SK-N-SH treated with all-trans-retinoic acid at 6 μM for 48 hours (cell line): ENCODE measurements at regions not wholly inside any gene's neighbourhood (a gene's known extent, or its start where the extent isn't known, plus 50 kb on each side); places are given as distances from the start of the nearest gene placed in this dataset.

Experiments used
- ATAC-seq: fragments of 200-7000 bp; cut with Tn5 transposase; 3 replicates; pipeline ENCODE4 v1.9.1; 2020; ENCODE audit warnings: mild to moderate bottlenecking, moderate library complexity
- BACH2 ChIP-seq: fragments of 250-450 bp; sonication (Bioruptor Pico); IDR thresholded peaks from 2 replicates; pipeline ENCODE4 v1.9.0; 2021; ENCODE audit warnings: mild to moderate bottlenecking, borderline replicate concordance
- CSDC2 ChIP-seq: fragments of 250-450 bp; sonication (Bioruptor Pico); IDR thresholded peaks from 2 replicates; pipeline ENCODE4 v1.5.0; 2020; ENCODE audit warnings: mild to moderate bottlenecking, moderate library complexity
- ESRRG ChIP-seq: fragments of 250-450 bp; sonication (Bioruptor Pico); IDR thresholded peaks from 2 replicates; pipeline ENCODE4 v1.6.1; 2021; ENCODE audit warnings: mild to moderate bottlenecking
- GLIS3 ChIP-seq: fragments of 250-450 bp; sonication (Bioruptor Pico); IDR thresholded peaks from 2 replicates; pipeline ENCODE4 v1.5.0; 2020; ENCODE audit warnings: mild to moderate bottlenecking, moderate library complexity
- ISL1 ChIP-seq: fragments of 250-450 bp; sonication (Bioruptor Pico); IDR thresholded peaks from 2 replicates; pipeline ENCODE4 v2.1.2; 2022; ENCODE audit warnings: mild to moderate bottlenecking, moderate library complexity
- OSR1 ChIP-seq: fragments of 250-450 bp; sonication (Bioruptor Pico); IDR thresholded peaks from 2 replicates; pipeline ENCODE4 v1.8.0; 2022; ENCODE audit warnings: moderate library complexity, mild to moderate bottlenecking, inconsistent platforms
- RARB ChIP-seq: fragments of 250-450 bp; sonication (Bioruptor Pico); IDR thresholded peaks from 2 replicates; pipeline ENCODE4 v1.8.0; 2021; ENCODE audit warnings: mild to moderate bottlenecking, moderate library complexity
- SNAI2 ChIP-seq: fragments of 250-450 bp; sonication (Bioruptor Pico); IDR thresholded peaks from 2 replicates; pipeline ENCODE4 v1.5.0; 2020; ENCODE audit warnings: mild to moderate bottlenecking, moderate library complexity
- TCF4 ChIP-seq: fragments of 250-450 bp; sonication (Bioruptor Pico); IDR thresholded peaks from 2 replicates; pipeline ENCODE4 v1.8.0; 2021; ENCODE audit warnings: mild to moderate bottlenecking, moderate library complexity, borderline replicate concordance
- TOX ChIP-seq: fragments of 250-450 bp; sonication (Bioruptor Pico); IDR thresholded peaks from 2 replicates; pipeline ENCODE4 v1.8.0; 2021; ENCODE audit warnings: mild to moderate bottlenecking, moderate library complexity, borderline replicate concordance
- ZC3H10 ChIP-seq: fragments of 250-450 bp; sonication (Bioruptor Pico); IDR thresholded peaks from 2 replicates; pipeline ENCODE4 v1.5.1; 2021; ENCODE audit warnings: mild to moderate bottlenecking, moderate library complexity
- ZFP3 ChIP-seq: fragments of 250-450 bp; sonication (Bioruptor Pico); IDR thresholded peaks from 2 replicates; pipeline ENCODE4 v1.5.0; 2020; ENCODE audit warnings: mild to moderate bottlenecking, moderate library complexity
- ZFP30 ChIP-seq: fragments of 450-650 bp; formaldehyde crosslinking; IDR thresholded peaks from 2 replicates; pipeline ENCODE4 v1.5.0; 2022; ENCODE audit warnings: mild to moderate bottlenecking, moderate library complexity
- ZNF565 ChIP-seq: fragments of 450-650 bp; formaldehyde crosslinking; conservative IDR thresholded peaks from 2 replicates; pipeline ENCODE4 v1.5.0; 2020; ENCODE audit warnings: low read depth, mild to moderate bottlenecking, moderate library complexity
- ZNF8 ChIP-seq: fragments of 450-650 bp; formaldehyde crosslinking; IDR thresholded peaks from 2 replicates; pipeline ENCODE4 v1.5.0; 2020; ENCODE audit warnings: mild to moderate bottlenecking, moderate library complexity
- TF ChIP-seq, protein P1 (sequence below): fragments of 250-450 bp; sonication (Bioruptor Pico); IDR thresholded peaks from 2 replicates; pipeline ENCODE4 v1.8.0; 2021; ENCODE audit warnings: low read depth, mild to moderate bottlenecking, moderate library complexity, borderline replicate concordance
- TF ChIP-seq, protein P2 (sequence below): fragments of 250-450 bp; sonication (Bioruptor Pico); IDR thresholded peaks from 2 replicates; pipeline ENCODE4 v1.5.1; 2020; ENCODE audit warnings: low read depth, mild to moderate bottlenecking, moderate library complexity
- TF ChIP-seq, protein P3 (sequence below): fragments of 250-450 bp; sonication (Bioruptor Pico); IDR thresholded peaks from 2 replicates; pipeline ENCODE4 v1.5.1; 2021; ENCODE audit warnings: mild to moderate bottlenecking, moderate library complexity
- TF ChIP-seq, protein P4 (sequence below): fragments of 250-450 bp; sonication (Bioruptor Pico); IDR thresholded peaks from 2 replicates; pipeline ENCODE4 v1.5.0; 2020; ENCODE audit warnings: mild to moderate bottlenecking, moderate library complexity
- TF ChIP-seq, protein P5 (sequence below): fragments of 250-450 bp; sonication (Bioruptor Pico); IDR thresholded peaks from 2 replicates; pipeline ENCODE4 v1.8.0; 2020; ENCODE audit warnings: mild to moderate bottlenecking, moderate library complexity, borderline replicate concordance

DNA sequence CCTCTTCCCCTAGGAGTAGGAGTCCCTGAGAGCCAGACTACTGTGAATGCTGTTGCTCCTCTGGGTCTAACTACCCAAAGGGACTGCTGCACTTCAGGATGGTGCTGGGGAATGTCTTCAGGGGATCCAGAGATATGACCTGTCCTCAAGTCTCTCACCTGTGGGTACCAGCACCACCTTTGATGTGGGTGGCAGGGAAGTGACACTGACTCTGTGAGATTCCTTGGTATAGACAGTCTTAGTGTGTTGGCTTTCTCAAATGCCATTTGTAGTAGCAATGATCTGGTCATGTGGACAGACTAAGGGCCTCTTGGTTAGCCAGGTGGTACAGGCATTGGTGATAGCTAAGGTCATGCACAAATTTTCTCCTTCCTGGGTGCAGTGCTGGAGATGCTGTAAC is 108.9 kb upstream of the ADAMTS3 start (continued):
- TF ChIP-seq, protein P1, sequence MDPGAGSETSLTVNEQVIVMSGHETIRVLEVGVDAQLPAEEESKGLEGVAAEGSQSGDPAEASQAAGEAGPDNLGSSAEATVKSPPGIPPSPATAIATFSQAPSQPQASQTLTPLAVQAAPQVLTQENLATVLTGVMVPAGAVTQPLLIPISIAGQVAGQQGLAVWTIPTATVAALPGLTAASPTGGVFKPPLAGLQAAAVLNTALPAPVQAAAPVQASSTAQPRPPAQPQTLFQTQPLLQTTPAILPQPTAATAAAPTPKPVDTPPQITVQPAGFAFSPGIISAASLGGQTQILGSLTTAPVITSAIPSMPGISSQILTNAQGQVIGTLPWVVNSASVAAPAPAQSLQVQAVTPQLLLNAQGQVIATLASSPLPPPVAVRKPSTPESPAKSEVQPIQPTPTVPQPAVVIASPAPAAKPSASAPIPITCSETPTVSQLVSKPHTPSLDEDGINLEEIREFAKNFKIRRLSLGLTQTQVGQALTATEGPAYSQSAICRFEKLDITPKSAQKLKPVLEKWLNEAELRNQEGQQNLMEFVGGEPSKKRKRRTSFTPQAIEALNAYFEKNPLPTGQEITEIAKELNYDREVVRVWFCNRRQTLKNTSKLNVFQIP (CRISPR knock-in tag), result no peak
- TF ChIP-seq, protein P2, sequence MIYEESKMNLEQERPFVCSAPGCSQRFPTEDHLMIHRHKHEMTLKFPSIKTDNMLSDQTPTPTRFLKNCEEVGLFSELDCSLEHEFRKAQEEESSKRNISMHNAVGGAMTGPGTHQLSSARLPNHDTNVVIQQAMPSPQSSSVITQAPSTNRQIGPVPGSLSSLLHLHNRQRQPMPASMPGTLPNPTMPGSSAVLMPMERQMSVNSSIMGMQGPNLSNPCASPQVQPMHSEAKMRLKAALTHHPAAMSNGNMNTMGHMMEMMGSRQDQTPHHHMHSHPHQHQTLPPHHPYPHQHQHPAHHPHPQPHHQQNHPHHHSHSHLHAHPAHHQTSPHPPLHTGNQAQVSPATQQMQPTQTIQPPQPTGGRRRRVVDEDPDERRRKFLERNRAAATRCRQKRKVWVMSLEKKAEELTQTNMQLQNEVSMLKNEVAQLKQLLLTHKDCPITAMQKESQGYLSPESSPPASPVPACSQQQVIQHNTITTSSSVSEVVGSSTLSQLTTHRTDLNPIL (CRISPR knock-in tag), result no peak
- no peak for TF ChIP-seq GLIS3 (CRISPR knock-in tag)
- TF ChIP-seq, protein P3, sequence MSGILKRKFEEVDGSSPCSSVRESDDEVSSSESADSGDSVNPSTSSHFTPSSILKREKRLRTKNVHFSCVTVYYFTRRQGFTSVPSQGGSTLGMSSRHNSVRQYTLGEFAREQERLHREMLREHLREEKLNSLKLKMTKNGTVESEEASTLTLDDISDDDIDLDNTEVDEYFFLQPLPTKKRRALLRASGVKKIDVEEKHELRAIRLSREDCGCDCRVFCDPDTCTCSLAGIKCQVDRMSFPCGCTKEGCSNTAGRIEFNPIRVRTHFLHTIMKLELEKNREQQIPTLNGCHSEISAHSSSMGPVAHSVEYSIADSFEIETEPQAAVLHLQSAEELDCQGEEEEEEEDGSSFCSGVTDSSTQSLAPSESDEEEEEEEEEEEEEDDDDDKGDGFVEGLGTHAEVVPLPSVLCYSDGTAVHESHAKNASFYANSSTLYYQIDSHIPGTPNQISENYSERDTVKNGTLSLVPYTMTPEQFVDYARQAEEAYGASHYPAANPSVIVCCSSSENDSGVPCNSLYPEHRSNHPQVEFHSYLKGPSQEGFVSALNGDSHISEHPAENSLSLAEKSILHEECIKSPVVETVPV (CRISPR knock-in tag), result no peak
- TF ChIP-seq RARB (CRISPR knock-in tag), result no peak
- TF ChIP-seq BACH2 (CRISPR knock-in tag), result no peak
- no peak for TF ChIP-seq ISL1 (CRISPR knock-in tag)

DNA sequence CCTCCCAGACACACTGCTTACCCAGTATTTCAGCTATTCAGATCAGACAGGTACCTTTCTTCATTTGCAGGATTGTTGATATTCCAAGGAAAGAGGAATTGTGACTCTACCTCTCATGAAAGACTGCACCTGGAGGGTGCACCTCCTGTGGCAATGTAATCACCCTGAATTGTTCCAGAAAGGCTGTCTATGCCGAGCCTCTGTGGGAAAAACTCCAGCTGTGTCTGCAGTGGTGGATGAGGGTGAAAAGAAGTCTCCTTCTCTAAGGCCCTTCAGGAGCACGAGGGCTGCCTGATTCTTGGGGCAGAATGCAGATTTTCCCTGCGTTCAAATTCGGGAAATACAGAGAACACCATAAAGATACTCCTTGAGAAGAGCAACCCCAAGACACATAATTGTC is 108.2 kb upstream of the ADAMTS3 start:
- TF ChIP-seq ZFP3 (CRISPR knock-in tag), result no peak
- no peak for TF ChIP-seq ISL1 (CRISPR knock-in tag)
- TF ChIP-seq GLIS3 (CRISPR knock-in tag), result no peak
- TF ChIP-seq ZNF8 (CRISPR knock-in tag), result no peak
- no peak for TF ChIP-seq RARB (CRISPR knock-in tag)
- TF ChIP-seq, protein P1 (CRISPR knock-in tag), result no peak
- TF ChIP-seq, protein P2 (CRISPR knock-in tag), result no peak
- TF ChIP-seq, protein P4, sequence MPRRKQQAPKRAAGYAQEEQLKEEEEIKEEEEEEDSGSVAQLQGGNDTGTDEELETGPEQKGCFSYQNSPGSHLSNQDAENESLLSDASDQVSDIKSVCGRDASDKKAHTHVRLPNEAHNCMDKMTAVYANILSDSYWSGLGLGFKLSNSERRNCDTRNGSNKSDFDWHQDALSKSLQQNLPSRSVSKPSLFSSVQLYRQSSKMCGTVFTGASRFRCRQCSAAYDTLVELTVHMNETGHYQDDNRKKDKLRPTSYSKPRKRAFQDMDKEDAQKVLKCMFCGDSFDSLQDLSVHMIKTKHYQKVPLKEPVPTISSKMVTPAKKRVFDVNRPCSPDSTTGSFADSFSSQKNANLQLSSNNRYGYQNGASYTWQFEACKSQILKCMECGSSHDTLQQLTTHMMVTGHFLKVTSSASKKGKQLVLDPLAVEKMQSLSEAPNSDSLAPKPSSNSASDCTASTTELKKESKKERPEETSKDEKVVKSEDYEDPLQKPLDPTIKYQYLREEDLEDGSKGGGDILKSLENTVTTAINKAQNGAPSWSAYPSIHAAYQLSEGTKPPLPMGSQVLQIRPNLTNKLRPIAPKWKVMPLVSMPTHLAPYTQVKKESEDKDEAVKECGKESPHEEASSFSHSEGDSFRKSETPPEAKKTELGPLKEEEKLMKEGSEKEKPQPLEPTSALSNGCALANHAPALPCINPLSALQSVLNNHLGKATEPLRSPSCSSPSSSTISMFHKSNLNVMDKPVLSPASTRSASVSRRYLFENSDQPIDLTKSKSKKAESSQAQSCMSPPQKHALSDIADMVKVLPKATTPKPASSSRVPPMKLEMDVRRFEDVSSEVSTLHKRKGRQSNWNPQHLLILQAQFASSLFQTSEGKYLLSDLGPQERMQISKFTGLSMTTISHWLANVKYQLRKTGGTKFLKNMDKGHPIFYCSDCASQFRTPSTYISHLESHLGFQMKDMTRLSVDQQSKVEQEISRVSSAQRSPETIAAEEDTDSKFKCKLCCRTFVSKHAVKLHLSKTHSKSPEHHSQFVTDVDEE, result no peak
- TF ChIP-seq ESRRG (CRISPR knock-in tag), result no peak
- no peak for TF ChIP-seq BACH2 (CRISPR knock-in tag)
- TF ChIP-seq ZC3H10 (CRISPR knock-in tag), result no peak
- TF ChIP-seq, protein P3 (CRISPR knock-in tag), result no peak
- TF ChIP-seq, protein P5, sequence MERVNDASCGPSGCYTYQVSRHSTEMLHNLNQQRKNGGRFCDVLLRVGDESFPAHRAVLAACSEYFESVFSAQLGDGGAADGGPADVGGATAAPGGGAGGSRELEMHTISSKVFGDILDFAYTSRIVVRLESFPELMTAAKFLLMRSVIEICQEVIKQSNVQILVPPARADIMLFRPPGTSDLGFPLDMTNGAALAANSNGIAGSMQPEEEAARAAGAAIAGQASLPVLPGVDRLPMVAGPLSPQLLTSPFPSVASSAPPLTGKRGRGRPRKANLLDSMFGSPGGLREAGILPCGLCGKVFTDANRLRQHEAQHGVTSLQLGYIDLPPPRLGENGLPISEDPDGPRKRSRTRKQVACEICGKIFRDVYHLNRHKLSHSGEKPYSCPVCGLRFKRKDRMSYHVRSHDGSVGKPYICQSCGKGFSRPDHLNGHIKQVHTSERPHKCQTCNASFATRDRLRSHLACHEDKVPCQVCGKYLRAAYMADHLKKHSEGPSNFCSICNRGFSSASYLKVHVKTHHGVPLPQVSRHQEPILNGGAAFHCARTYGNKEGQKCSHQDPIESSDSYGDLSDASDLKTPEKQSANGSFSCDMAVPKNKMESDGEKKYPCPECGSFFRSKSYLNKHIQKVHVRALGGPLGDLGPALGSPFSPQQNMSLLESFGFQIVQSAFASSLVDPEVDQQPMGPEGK, result no peak
- TF ChIP-seq TOX, result no peak
- no peak for TF ChIP-seq TCF4
- no peak for TF ChIP-seq CSDC2
- no peak for TF ChIP-seq ZFP30 (CRISPR knock-in tag)
- no peak for TF ChIP-seq OSR1 (CRISPR knock-in tag)
- no peak for TF ChIP-seq SNAI2 (CRISPR knock-in tag)
- no peak for TF ChIP-seq ZNF565 (CRISPR knock-in tag)
- no peak for ATAC-seq
